H9 (cell line): ENCODE measurements at regions not wholly inside any gene's neighbourhood (a gene's known extent, or its start where the extent isn't known, plus 50 kb on each side); places are given as distances from the start of the nearest gene placed in this dataset.

Experiments used
- DNase-seq: peaks from one replicate; pipeline ENCODE4 v3.0.0-alpha.2; 2017
- H2AFZ ChIP-seq: one replicate; pipeline ENCODE4 v1.6.1; 2013; ENCODE audit warnings: mild to moderate bottlenecking, low read length, control low read depth, moderate library complexity
- H2AK5ac ChIP-seq: 2 replicates; pipeline ENCODE4 v1.6.1; 2013; ENCODE audit warnings: low read length, control low read depth, mixed read lengths; ENCODE audit not compliant: insufficient read length
- H2BK120ac ChIP-seq: one replicate; pipeline ENCODE4 v1.6.1; 2013; ENCODE audit warnings: low read depth, mild to moderate bottlenecking, low read length, control low read depth, inconsistent platforms; ENCODE audit not compliant: poor library complexity, severe bottlenecking
- H2BK12ac ChIP-seq: 2 replicates; pipeline ENCODE4 v1.6.1; 2013; ENCODE audit warnings: low read length, control low read depth, mixed read lengths, low read depth; ENCODE audit not compliant: insufficient read length
- H2BK15ac ChIP-seq: 2 replicates; pipeline ENCODE4 v1.6.1; 2013; ENCODE audit warnings: low read depth, low read length, control low read depth
- H2BK20ac ChIP-seq: one replicate; pipeline ENCODE4 v1.6.1; 2013; ENCODE audit warnings: low read depth, mild to moderate bottlenecking, low read length, control low read depth, inconsistent platforms; ENCODE audit not compliant: poor library complexity, severe bottlenecking
- H2BK5ac ChIP-seq: 2 replicates; pipeline ENCODE4 v1.6.1; 2013; ENCODE audit warnings: low read length, control low read depth, mixed read lengths; ENCODE audit not compliant: insufficient read length
- H3K14ac ChIP-seq: 2 replicates; pipeline ENCODE4 v1.6.1; 2013; ENCODE audit warnings: low read length, control low read depth; ENCODE audit not compliant: insufficient read depth
- H3K18ac ChIP-seq: 2 replicates; pipeline ENCODE4 v1.6.1; 2013; ENCODE audit warnings: low read depth, mild to moderate bottlenecking, mixed read lengths, low read length, control low read depth; ENCODE audit not compliant: insufficient read length
- H3K23ac ChIP-seq: 2 replicates; pipeline ENCODE4 v1.6.1; 2013; ENCODE audit warnings: low read length, control low read depth, mixed read lengths, low read depth; ENCODE audit not compliant: insufficient read length
- H3K23me2 ChIP-seq: 2 replicates; pipeline ENCODE4 v1.6.1; 2013; ENCODE audit warnings: low read depth, mild to moderate bottlenecking, mixed read lengths, low read length, control low read depth; ENCODE audit not compliant: insufficient read length, poor library complexity, severe bottlenecking
- H3K27ac ChIP-seq: 2 replicates; pipeline ENCODE4 v1.5.1; 2013; ENCODE audit warnings: low read length, control low read depth, mixed read lengths, low read depth; ENCODE audit not compliant: insufficient read length
- H3K27me3 ChIP-seq: 2 replicates; pipeline ENCODE4 v1.6.1; 2013; ENCODE audit warnings: low read length, control low read depth, inconsistent platforms; ENCODE audit not compliant: insufficient read depth
- H3K4ac ChIP-seq: 2 replicates; pipeline ENCODE4 v1.6.1; 2013; ENCODE audit warnings: low read depth, mild to moderate bottlenecking, control low read depth, inconsistent platforms, low read length, moderate library complexity
- H3K4me1 ChIP-seq: 2 replicates; pipeline ENCODE4 v1.6.1; 2013; ENCODE audit warnings: low read length, control low read depth, inconsistent platforms; ENCODE audit not compliant: insufficient read depth
- H3K4me2 ChIP-seq: 2 replicates; pipeline ENCODE4 v1.6.1; 2013; ENCODE audit warnings: low read length, control low read depth, mixed read lengths; ENCODE audit not compliant: insufficient read length, insufficient read depth
- H3K56ac ChIP-seq: 2 replicates; pipeline ENCODE4 v1.6.1; 2013; ENCODE audit warnings: low read depth, mild to moderate bottlenecking, mixed read lengths, low read length, control low read depth; ENCODE audit not compliant: insufficient read length
- H3K79me1 ChIP-seq: 2 replicates; pipeline ENCODE4 v1.6.1; 2013; ENCODE audit warnings: low read depth, mild to moderate bottlenecking, moderate library complexity, low read length, control low read depth, inconsistent platforms; ENCODE audit not compliant: insufficient read depth, poor library complexity, severe bottlenecking
- H3K79me2 ChIP-seq: 2 replicates; pipeline ENCODE4 v1.6.1; 2013; ENCODE audit warnings: low read length, control low read depth, inconsistent platforms; ENCODE audit not compliant: insufficient read depth
- H3K9ac ChIP-seq: 2 replicates; pipeline ENCODE4 v1.6.1; 2013; ENCODE audit warnings: low read length, control low read depth, mixed read lengths; ENCODE audit not compliant: insufficient read length; ENCODE audit errors: extremely low read depth
- H3K9me3 ChIP-seq: one replicate; pipeline ENCODE4 v1.6.1; 2013; ENCODE audit warnings: low read depth, low read length, inconsistent platforms; ENCODE audit not compliant: control insufficient read depth
- H3T11ph ChIP-seq: one replicate; pipeline ENCODE4 v1.6.1; 2013; ENCODE audit warnings: mild to moderate bottlenecking, low read length, control low read depth, inconsistent platforms
- H4K20me1 ChIP-seq: one replicate; pipeline ENCODE4 v1.6.1; 2013; ENCODE audit not compliant: control insufficient read depth, insufficient read length, insufficient read depth
- H4K5ac ChIP-seq: 2 replicates; pipeline ENCODE4 v1.6.1; 2013; ENCODE audit warnings: low read depth, mild to moderate bottlenecking, mixed read lengths, low read length, control low read depth; ENCODE audit not compliant: insufficient read length
- H4K8ac ChIP-seq: replicated peaks from 2 replicates; pipeline ENCODE4 v1.6.1; 2013; ENCODE audit warnings: low read length, control low read depth, mixed read lengths, low read depth; ENCODE audit not compliant: insufficient read length
- H4K91ac ChIP-seq: 2 replicates; pipeline ENCODE4 v1.6.1; 2013; ENCODE audit warnings: low read depth, mild to moderate bottlenecking, moderate library complexity, mixed read lengths, low read length, control low read depth; ENCODE audit not compliant: insufficient read length
- H3K27ac Mint-ChIP-seq, 3 experiments: 2 replicates in 2 of 3; 3 replicates in 1 of 3; pipeline ENCODE4 v1.8.0; 2020 to 2021; ENCODE audit warnings: mixed read lengths in 3 of 3, mild to moderate bottlenecking in 1 of 3, moderate library complexity in 1 of 3
- H3K27me3 Mint-ChIP-seq: 2 replicates; pipeline ENCODE4 v1.8.0; 2021; ENCODE audit warnings: low read depth, mild to moderate bottlenecking, moderate library complexity, mixed read lengths
- H3K36me3 Mint-ChIP-seq, 3 experiments: 2 replicates in 2 of 3; 3 replicates in 1 of 3; pipeline ENCODE4 v1.8.0; 2020 to 2021; ENCODE audit warnings: low read depth in 3 of 3, mixed read lengths in 3 of 3; ENCODE audit not compliant: insufficient read depth in 1 of 3
- H3K4me1 Mint-ChIP-seq, 2 experiments: 2 replicates each; pipeline ENCODE4 v1.8.0; 2020; ENCODE audit warnings: mixed read lengths in 2 of 2
- H3K4me3 Mint-ChIP-seq, 2 experiments: 2 replicates in 1 of 2; 3 replicates in 1 of 2; pipeline ENCODE4 v1.8.0; 2020 to 2021; ENCODE audit warnings: mild to moderate bottlenecking in 2 of 2, mixed read lengths in 2 of 2, moderate library complexity in 1 of 2
- H3K9me3 Mint-ChIP-seq, 2 experiments: 2 replicates in 1 of 2; 3 replicates in 1 of 2; pipeline ENCODE4 v1.8.0; 2020; ENCODE audit warnings: mild to moderate bottlenecking in 2 of 2, mixed read lengths in 2 of 2, moderate library complexity in 1 of 2
- WGBS: extraction: QIAGEN DNeasy Blood & Tissue Kit; methylation state at CpG from one replicate; pipeline ENCODE4 v1.1.7; 2013; ENCODE audit warnings: missing lambda C conversion rate, low lambda C conversion rate, mixed read lengths; ENCODE audit not compliant: insufficient read length; ENCODE audit errors: extremely low coverage; 5-methylcytosine and 5-hydroxymethylcytosine counted together
- TF ChIP-seq, protein P1 (sequence below): fragments of 200-600 bp; sonication (generic); conservative IDR thresholded peaks from 3 replicates; pipeline ENCODE4 v1.8.0; 2021; ENCODE audit warnings: antibody characterized with exemption, mild to moderate bottlenecking

DNA sequence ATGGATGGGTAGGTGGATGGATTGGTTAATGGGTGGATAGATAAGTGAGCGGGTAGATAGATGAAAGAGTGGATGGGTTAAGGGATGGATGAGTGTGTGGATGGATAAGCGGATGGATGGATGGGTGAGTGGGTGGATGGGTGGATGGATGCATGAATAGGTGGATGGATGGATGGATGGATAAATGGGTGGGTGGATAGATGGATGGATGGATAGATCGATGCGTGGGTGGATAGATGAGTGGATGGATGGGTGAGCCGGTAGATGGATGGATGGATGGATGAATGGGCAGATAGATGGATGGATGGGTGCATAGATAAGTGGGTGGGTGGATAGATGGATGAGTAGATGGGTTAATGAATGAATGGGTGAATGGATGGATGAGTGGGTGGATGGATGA, 90.9 kb downstream of the CPZ start:
- peaks cover under 1 to 3% of the 10 kb centered on the region in 2 experiments; a peak in 2 of 4 replicates for H3K4me1 Mint-ChIP-seq
- H3K27ac Mint-ChIP-seq = no peak overlapping the region
- no peak overlapping the region for H3K4ac ChIP-seq
- no peaks in the 10 kb centered on the region for H3K79me1 ChIP-seq
- 100% methylated on average over 2 of the region's 5 CpGs for WGBS
- H3K27me3 ChIP-seq = no peaks in the 10 kb centered on the region; the same call in 1 of the 2 replicates
- TF ChIP-seq, protein P1, sequence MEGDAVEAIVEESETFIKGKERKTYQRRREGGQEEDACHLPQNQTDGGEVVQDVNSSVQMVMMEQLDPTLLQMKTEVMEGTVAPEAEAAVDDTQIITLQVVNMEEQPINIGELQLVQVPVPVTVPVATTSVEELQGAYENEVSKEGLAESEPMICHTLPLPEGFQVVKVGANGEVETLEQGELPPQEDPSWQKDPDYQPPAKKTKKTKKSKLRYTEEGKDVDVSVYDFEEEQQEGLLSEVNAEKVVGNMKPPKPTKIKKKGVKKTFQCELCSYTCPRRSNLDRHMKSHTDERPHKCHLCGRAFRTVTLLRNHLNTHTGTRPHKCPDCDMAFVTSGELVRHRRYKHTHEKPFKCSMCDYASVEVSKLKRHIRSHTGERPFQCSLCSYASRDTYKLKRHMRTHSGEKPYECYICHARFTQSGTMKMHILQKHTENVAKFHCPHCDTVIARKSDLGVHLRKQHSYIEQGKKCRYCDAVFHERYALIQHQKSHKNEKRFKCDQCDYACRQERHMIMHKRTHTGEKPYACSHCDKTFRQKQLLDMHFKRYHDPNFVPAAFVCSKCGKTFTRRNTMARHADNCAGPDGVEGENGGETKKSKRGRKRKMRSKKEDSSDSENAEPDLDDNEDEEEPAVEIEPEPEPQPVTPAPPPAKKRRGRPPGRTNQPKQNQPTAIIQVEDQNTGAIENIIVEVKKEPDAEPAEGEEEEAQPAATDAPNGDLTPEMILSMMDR = no peak
- no peak for DNase-seq
- H2BK5ac ChIP-seq = no peak overlapping the region
- no peak overlapping the region for H3T11ph ChIP-seq
- no peak overlapping the region for H2AFZ ChIP-seq
- no peak overlapping the region for H3K4me2 ChIP-seq
- H3K4me1 ChIP-seq = no peaks in the 10 kb centered on the region
- H3K27me3 Mint-ChIP-seq = peaks cover 83% of the 10 kb centered on the region
- H4K20me1 ChIP-seq = no peaks in the 10 kb centered on the region
- H3K36me3 Mint-ChIP-seq = no peaks in the 10 kb centered on the region; a peak in 1 of 7 replicates
- H3K4me3 Mint-ChIP-seq = no peak overlapping the region
- H3K9me3 ChIP-seq = no peaks in the 10 kb centered on the region
- H2BK20ac ChIP-seq = no peak overlapping the region
- no peak overlapping the region for H3K14ac ChIP-seq
- H3K18ac ChIP-seq = no peak overlapping the region
- H3K9me3 Mint-ChIP-seq = peaks cover 0 to 3% of the 10 kb centered on the region in 2 experiments; a peak in 1 of 5 replicates
- no peak overlapping the region for H2BK12ac ChIP-seq
- H4K8ac ChIP-seq = no peak overlapping the region
- no peak overlapping the region for H4K5ac ChIP-seq
- H2BK120ac ChIP-seq = no peak overlapping the region
- no peak overlapping the region for H3K9ac ChIP-seq
- H3K79me2 ChIP-seq = no peaks in the 10 kb centered on the region
- H4K91ac ChIP-seq = no peak overlapping the region
- no peak overlapping the region for H2AK5ac ChIP-seq
- H3K23me2 ChIP-seq = no peaks in the 10 kb centered on the region
- H3K27ac ChIP-seq = no peak overlapping the region
- no peak overlapping the region for H3K23ac ChIP-seq
- H2BK15ac ChIP-seq = no peak overlapping the region
- no peak overlapping the region for H3K56ac ChIP-seq
